Fibroblast of the conjunctiva (primary cell): ENCODE measurements at regions not wholly inside any gene's neighbourhood (a gene's known extent, or its start where the extent isn't known, plus 50 kb on each side); places are given as distances from the start of the nearest gene placed in this dataset.
A peak's percentile ranks its signal among the peaks of the same experiment; 100 is the strongest.
"Not testable (repeated sequence)": the region's sequence is repeated elsewhere in the genome, so short reads cannot be mapped to it uniquely, and the experiment has no call there.

Source experiments
- DNase-seq: peaks from one replicate; pipeline ENCODE4 v3.0.0-alpha.2; 2010; ENCODE audit warnings: low read depth

DNA sequence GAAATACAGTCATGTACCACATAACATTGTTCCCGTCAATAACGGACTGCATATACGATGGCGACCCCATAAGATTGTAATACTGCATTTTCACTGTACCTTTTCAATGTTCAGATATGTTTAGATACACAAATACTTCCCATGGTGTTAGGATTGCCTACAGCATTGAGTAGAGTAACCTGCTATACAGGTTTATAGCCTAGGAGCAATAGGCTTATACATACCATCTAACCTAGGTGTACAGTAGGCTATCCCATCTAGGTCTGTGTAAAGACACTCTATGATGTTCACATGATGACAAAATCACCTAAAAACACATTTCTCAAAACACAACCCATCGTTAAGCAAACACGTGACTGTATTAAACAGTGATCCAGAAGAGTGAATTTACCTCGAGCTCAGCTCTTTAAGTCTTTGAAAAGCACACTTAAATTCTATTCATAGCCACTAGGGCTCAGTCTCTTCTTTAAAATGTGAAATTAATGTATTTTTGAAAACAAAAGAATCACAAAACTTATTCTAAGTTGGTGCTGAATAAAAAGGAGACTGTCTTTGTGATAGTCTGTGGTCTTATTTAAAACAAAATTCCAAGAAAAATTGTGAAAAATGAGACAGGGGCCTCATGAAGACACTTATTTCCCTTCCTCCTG is 239.1 kb upstream of the ARID2 start:
- no peak for DNase-seq

DNA sequence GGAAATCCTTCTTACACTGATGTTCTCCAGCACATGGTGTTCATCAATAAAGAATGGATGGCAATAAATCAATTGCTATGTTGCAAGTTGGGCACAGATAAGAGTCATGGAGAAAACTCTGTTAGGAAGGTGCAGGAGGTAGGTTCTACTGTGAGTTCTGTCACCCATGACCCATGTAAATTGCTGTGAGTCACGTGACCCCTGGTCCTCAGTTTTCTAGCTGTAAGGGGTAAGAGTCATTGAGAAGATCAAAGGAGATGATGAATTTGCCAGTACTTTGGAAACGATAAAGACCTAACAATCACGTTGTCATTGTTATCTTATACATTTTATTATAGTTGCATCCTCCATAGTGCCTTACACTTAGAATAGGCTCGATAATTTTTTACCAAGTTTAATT is 235.2 kb upstream of the ARID2 start:
- DNase-seq: no peak

DNA sequence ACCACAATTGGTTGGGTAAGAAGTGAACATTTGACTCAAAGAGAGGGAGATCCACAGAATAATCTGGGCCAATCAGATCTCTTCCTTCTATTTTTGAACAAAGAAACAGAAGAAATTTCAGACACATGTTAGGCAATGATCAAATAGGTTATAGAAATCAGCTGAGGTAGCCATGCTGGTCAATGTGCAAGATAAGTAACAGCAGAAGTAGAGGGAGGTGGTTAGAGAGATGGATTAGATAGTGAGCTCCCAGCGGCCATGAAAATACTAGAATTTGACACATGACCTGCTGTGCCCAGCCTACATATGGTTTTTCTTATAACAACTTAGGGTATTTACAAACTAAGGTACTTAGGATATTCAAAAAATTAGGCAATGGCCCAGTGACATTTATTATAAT is 230.9 kb upstream of the ARID2 start:
- no peak for DNase-seq

DNA sequence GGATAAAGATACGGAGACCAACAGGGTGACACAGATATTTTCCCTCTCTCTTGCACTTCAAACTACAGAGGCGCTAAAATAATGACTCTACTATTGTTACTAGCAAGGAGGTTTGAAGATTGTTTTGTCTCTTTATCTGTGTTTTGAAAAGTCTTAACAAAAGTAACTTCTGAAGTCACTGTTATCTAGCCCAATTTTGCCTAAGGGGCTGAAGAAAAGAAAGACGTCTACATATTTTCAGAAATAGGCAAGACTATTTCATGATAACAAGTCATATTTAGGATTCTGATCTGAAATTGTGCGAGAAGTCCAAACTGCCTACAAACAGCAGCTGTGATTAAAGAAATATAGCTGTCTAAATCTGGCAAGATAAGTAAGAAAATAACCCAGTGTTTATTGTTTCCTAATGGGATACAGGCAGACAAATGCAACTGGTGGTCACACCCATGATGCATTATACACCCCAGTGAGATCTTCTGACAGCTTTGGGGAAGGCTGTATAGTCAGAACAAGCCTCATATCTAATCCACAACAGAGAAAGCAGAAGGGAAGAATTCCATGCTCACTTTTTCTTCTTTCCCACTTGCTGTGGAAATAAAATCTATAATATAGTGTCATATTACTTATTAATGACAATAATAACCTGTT is 226.9 kb upstream of the ARID2 start:
- no peak for DNase-seq

DNA sequence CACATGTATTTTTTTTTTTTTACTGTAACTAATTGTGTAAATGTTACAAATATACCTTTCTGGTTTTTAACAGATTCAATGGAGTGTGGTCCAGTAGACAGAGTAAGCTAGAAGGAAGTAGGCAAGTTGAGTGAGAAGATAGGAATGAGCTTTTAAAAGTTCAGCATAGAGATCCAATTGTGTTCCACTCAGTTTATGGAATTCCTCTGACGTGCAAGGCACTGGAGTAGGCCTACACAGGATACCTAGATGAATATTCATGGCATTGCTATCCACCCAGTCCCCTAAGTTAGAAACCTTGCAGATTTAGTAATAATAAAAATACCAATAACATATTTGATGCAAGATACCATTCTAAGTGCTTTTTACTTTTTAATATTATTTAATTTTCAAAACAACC is 225.6 kb upstream of the ARID2 start:
- no peak for DNase-seq

DNA sequence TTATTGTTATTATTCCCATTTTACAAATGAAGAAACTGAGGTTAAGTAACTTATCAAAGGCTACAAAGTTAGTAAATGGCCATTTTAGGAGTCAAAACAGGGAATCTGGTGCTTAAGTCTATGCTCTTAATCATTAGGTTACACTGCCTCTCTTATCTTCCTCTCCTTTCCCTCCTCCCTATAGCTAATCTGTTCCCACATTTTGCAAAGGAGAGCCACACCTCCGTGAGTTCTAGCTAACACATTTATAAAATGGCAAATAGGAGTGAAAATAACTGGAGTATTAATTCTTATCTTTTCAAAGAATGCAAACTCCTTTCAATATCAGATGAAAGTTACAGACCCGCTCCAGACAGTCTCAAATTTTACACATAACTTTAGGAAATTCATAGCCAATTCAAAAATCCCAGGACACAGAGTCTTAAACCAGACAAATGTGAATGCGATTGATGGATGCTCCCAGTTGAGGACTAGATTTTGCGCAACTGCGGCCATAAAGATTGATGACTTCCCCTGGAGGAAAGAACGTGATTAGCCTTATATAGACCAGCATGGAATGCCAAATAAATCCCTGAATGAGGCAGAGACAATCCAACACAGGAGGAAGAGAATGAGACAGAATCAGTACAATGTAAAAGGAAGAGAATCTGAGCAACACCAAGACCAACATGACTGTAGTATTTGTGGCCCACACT is 225.0 kb upstream of the ARID2 start:
- no peak for DNase-seq

DNA sequence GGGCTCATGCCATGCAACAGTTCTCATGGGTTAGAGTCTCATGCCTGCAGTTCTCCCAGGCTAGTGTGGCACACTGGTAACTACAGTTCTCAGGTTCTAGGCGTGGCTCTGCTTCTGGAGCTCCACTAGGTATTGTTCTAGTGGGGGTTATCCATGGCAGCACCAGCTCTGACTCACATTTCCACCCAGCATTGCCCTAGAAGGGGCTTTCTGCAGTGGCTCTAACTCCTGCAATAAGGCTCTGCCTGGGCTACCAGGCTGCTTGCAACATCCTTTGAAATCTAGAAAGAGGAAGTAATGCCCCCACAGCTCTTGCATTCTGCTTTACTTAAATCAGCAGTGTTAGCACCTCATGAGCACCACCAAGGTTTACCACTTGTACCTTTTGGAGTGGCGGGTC is 220.3 kb upstream of the ARID2 start:
- no peak for DNase-seq

DNA sequence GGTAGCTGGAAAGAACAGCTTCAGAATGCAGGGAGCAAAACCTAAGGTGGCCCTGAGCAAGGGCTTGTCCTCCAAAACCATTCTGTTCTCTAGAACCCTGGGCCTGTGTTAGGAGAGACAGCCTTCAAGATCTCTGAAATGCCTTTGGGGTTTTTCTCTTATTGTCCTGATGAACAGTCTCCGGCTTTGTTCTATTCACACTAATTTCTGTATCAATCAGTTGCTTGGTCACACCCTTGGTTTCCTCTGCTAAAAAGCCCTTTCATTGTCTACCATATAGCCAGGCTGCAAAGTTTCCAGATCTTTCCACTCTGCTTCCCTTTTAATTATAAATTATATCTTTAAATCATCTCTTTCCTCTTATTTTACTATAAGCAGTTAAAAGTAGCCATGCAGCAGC is 219.9 kb upstream of the ARID2 start:
- no peak for DNase-seq

DNA sequence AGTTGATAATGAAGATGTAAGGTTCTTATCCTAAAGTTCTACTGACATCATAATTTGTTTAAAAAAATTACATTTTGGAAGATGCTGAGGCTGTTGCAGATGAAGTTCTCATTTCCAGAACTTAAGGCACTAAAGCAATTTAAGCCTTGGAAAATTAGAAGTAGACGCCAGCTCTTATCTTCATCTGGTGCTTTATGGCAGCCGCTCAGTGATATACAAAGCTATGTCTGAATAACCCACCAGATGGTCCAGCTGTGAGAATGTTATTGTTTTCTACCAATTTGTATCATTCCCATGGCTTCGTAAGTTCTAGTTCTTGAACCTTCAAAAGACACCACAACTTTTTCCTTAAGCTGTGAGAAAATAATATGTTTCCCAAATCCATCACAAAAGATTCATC is 212.1 kb upstream of the ARID2 start:
- no peak for DNase-seq

DNA sequence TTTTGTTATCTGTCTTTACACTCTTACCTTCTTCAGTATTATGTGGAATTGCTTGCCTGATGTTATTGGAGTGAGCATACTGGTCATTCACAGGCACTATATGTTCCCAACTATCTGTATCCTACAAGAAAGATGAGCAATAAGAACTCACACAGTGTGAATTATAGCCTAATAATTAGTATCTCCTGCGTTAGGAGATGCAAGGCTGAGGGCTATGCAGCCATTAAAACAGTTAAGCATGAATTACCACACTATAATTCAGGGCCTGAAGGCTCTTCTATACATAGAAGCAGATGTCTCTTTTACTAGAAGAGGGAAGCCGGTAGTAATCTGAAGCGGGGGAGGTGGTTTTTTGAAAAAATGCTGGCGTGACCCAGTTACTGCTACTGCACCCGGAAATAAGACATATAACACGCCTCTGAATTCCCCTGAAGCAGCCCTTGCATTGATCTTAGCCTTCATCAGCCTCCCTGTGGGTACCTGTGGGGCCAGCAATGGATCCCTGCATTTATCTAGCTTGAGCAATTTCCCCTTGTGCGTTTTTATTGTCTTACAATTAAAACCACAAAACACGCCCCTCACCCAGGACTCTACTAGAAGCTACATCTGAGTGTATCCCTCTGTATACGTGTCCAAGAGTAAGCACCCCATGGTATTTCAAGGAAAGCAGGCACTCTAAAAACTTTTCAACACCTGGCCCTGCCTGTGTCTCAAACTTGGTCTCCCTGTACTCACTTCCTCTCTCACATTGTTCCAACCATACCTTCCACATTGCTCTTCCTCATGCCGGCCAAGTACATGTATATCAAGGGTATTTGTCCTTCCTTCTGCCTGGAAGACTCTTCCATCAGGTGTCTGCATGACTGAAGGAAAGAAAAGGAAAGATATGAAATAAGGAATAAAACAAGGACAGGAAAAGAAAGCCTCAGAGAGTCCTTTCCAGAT is 210.9 kb upstream of the ARID2 start:
- DNase-seq: no peak

DNA sequence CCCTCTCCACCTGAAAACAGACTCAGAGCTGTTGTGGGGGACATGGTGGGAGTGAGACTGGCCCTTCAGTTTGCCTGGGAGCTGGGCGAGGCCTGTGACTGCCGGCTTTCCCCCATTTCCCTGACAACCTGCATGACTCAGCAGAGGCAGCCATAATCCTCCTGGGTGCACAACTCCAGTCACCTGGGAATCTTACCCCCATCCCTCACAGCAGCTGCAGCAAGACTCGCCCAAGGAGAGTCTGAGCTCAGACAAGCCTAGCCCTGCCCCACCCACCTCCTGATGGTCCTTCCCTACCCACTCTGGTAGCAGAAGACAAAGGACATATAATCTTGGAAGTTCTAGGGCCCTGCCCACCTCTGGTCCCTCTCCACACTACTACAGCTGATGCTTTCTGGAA is 207.3 kb upstream of the ARID2 start:
- no peak for DNase-seq

DNA sequence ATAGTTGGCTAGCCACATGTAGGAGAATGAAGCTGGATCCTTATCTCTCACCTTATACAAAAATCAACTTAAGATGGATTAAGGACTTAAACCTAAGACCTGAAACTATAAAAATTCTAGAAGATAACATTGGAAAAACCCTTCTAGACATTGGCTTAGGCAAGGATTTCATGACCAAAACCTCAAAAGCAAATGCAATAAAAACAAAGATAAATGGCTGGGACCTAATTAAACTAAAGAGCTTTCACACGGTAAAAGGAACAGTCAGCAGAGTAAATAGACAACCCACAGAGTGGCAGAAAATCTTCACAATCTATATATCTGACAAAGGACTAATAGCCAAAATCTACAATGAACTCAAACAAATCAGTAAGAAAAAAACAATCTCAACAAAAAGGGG is 202.7 kb upstream of the ARID2 start:
- not testable (repeated sequence) for DNase-seq

DNA sequence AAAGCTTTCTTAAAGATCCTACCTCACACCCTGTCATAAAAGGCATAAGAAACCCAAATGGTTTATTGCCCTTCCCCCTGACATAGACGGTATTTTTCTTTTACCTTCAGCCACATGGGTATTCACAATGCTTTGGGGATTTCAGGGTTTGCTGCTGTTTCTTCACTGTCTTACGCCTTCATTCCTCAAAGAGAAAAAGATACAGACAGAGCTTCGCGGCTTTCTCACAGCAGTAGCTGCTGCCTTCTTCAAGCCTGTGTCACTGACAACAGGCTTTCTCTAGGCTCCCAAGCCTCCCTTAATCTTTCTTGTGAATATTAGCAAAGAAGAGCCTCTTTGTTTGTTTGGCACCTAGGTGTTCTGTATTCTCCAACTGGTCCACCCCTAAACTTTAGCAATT is 197.4 kb upstream of the ARID2 start:
- no peak for DNase-seq

DNA sequence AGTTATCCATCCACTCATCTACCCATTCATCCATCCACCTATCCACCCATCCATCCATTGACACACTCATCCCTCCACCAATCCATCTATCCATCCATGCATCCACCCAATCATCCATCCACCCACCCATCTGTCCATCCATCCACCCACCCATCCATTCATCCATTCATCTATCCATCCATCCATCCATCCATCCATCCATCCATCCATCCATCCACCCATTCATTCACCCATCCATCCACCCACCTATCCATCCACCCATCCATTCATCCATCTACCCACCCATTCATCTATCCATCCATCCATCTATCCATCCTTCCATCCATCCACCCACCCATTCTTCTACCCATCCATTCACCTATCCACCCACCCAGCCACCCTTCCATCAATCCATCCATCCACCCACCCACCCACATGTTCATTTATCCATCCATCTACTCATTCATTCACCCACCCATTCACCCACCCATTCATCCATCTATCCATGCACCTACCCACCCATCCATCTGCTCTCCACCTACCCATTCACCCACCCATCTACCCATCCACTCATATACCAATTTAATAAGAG is 193.8 kb upstream of the ARID2 start:
- no peak for DNase-seq

DNA sequence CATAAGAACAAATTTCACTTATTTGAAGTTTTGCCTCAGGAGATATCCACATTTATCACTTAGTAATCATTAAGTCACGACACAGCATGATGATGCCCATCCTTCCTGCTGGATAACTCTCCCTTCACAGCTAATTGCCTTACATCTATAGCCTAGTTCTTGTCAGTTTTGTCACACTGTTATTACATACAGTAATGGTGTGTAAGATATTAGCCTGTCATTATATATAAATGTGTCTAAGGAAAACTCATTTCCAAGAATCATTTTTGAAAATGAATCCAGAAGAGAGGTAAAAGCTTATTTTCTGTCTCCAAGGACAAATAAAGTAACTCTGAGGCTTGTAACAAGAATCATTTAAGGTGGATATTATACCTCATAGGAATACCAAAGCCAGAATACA is 193.2 kb upstream of the ARID2 start:
- no peak for DNase-seq

DNA sequence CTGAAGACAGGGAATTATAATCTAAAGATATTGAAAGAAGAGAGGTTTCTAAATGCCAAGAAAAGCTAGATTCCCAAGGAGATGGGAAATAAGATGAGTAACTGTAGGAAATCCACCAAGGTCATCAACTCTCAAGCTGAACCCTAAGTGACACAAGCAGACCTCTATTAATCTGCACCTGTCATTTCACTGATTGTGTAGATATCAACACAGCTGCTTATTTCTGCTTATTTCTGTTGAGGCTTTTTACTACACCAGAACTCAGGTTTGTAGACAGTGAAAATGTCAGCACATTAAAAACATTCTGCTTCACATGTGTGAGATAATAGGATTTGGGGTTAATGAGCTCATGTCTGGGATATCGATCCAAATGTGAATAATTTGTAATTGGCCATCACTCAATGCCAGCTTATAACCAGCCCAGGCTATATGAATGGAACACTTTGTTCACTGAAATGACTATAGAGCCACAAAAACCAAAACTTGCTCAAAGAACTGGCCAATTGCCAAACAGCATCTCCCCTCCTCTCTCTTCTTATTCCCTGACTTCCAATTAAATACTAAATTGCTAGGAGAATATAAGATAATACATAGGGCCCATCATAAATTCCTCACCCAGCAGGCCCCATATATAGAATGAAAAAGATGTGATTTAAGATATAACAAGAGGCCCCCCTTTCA is 188.7 kb upstream of the ARID2 start:
- DNase-seq: no peak

DNA sequence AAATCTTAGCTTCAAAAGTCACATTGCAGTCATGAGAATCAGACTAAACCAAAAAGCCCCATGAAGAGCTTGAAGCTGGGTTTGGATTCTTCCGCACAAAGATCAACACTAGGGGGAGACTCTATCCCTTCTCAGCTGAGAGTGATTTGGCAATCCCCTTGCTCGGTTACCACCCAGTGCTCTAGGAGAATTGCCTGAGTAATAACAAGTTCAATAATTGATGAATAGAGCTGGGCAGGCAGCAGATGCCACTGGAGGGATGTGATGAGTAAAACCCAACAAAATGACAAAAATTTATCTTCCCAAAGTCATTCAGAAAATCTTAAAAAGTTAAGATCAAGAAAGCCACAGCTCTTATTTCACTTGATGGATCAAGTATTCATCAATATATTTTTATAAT is 185.6 kb upstream of the ARID2 start:
- peak; percentile 63 for DNase-seq

DNA sequence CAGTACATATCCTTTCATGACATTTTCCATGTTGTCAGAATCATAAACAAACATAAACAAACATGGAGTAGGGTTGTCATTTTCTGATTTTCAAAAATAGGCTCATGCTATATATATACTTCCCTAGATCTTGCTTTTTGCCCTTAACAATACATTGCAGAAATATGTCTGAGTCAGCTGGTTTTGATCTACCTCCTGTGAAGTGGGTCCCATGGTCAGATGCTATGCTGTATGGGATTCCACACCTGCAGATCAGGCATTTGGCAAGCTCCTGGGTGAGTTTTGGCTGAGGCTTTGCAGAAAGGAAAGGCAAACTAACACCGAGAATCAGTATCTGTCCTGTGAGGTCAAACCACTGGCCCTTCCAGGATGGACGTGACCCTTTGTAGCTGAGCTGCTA is 183.0 kb upstream of the ARID2 start:
- DNase-seq: no peak

DNA sequence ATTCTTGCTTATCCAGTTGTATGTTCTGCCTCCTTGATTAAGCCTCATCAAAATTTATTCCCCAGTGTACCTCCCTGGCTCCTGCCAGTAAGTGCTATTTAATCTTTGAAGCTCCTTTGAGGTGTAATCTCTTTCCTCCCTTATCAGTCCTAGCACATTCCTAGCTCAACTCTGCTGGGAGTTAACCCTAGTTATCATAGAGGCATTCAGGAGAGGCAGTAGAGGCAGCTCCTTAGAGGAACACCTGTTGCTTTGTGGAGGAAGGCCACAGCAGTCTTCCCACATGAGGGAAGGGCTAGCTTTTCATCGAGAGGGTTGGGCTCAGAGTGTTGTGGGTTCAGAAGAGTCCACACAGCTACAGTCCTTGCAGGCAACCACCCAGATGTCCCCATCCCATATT is 182.4 kb upstream of the ARID2 start:
- DNase-seq: no peak

DNA sequence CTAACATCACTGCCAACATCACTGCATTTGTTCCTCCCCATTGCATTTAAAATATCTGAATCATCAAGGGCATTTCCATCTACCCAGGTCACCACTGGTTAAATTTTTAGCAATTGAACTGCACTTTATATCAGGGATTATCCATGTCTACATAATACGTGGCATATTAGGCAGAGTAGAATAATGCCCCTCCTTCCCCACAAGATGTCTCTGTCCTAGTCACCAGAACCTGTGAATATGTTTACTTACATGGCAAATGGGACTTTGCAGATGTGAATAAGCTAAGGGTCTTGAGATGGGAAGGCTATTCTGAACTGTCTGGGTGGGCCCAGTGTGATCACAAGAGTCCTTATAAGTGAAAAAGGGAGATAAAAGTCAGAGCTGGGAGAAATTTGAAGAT is 181.7 kb upstream of the ARID2 start:
- DNase-seq: no peak

DNA sequence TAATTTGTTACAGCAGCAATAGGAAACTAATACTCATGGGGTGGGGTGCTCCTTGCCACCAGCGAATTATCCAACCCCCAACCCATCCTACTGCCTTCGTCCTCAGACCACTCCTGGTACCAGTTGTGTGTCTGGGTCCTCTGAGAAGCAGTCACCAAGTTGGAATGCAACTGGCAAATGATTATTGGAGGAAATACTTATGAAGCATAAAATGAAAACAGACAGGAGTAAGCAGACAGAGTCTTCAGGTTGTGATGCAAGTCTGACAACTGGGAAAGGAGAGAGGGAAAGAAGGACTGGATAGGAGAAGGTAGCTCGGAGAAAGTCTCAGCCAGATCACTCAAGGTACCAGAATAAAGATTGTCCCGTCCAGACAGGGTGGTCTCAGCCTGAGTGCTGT is 181.1 kb upstream of the ARID2 start:
- no peak for DNase-seq
